MM.1S (cell line): ENCODE measurements at regions not wholly inside any gene's neighbourhood (a gene's known extent, or its start where the extent isn't known, plus 50 kb on each side); places are given as distances from the start of the nearest gene placed in this dataset.

ENCODE experiments used
- DNase-seq: peaks from one replicate; pipeline ENCODE4 v3.0.0-alpha.2; 2015
- H2AFZ ChIP-seq: fragments of 300-600 bp; sonication (generic); 2 replicates; pipeline ENCODE4 v1.6.0; 2016; ENCODE audit warnings: antibody characterized with exemption, low read length
- H3F3A ChIP-seq: fragments of 300-600 bp; sonication (generic); 2 replicates; pipeline ENCODE4 v1.6.1; 2016; ENCODE audit warnings: mild to moderate bottlenecking, antibody characterized with exemption, low read length, moderate library complexity, mixed read lengths; ENCODE audit not compliant: insufficient read depth
- H3K27ac ChIP-seq: fragments of 300-600 bp; sonication (generic); 2 replicates; pipeline ENCODE4 v1.5.1; 2016; ENCODE audit warnings: mild to moderate bottlenecking, low read length
- H3K27me3 ChIP-seq: fragments of 300-600 bp; sonication (generic); replicated peaks from 2 replicates; pipeline ENCODE4 v1.6.0; 2016; ENCODE audit warnings: low read length; ENCODE audit not compliant: insufficient read depth
- H3K36me3 ChIP-seq: fragments of 300-600 bp; sonication (generic); replicated peaks from 2 replicates; pipeline ENCODE4 v1.6.1; 2016; ENCODE audit warnings: mild to moderate bottlenecking, low read length, mixed read lengths; ENCODE audit not compliant: insufficient read depth
- H3K4me1 ChIP-seq: fragments of 300-600 bp; sonication (generic); 2 replicates; pipeline ENCODE4 v1.6.1; 2016; ENCODE audit warnings: low read length, mixed read lengths
- H3K4me2 ChIP-seq: fragments of 300-600 bp; sonication (generic); 2 replicates; pipeline ENCODE4 v1.6.0; 2016; ENCODE audit warnings: low read depth, low read length
- H3K4me3 ChIP-seq: fragments of 300-600 bp; sonication (generic); 2 replicates; pipeline ENCODE4 v1.5.1; 2016; ENCODE audit warnings: low read length, mixed read lengths
- H3K79me2 ChIP-seq: fragments of 300-600 bp; sonication (generic); 2 replicates; pipeline ENCODE4 v1.6.1; 2016; ENCODE audit warnings: mixed run types, low read length, mixed read lengths
- H3K9ac ChIP-seq: fragments of 300-600 bp; sonication (generic); 2 replicates; pipeline ENCODE4 v1.6.1; 2016; ENCODE audit warnings: low read length, mixed read lengths
- H3K9me2 ChIP-seq: fragments of 300-600 bp; sonication (generic); replicated peaks from 2 replicates; pipeline ENCODE4 v1.6.1; 2016; ENCODE audit warnings: mild to moderate bottlenecking, low read length, mixed read lengths; ENCODE audit not compliant: insufficient read depth
- H3K9me3 ChIP-seq: fragments of 300-600 bp; sonication (generic); replicated peaks from 2 replicates; pipeline ENCODE4 v1.6.1; 2016; ENCODE audit warnings: mild to moderate bottlenecking, low read length, mixed read lengths; ENCODE audit not compliant: insufficient read depth
- H4K20me1 ChIP-seq: fragments of 300-600 bp; sonication (generic); 2 replicates; pipeline ENCODE4 v1.6.1; 2016; ENCODE audit warnings: mild to moderate bottlenecking, low read length, moderate library complexity, mixed read lengths; ENCODE audit not compliant: insufficient read depth
- CTCF ChIP-seq: fragments of 300-600 bp; sonication (generic); IDR thresholded peaks from 2 replicates; pipeline ENCODE4 v1.5.1; 2016; ENCODE audit warnings: antibody characterized with exemption, low read length, mixed read lengths
- EZH2 ChIP-seq: fragments of 300-600 bp; sonication (generic); optimal IDR thresholded peaks from 2 replicates; pipeline ENCODE3; 2017; ENCODE audit warnings: low read depth, mild to moderate bottlenecking, antibody characterized with exemption, low read length, mixed read lengths
- EZH2phosphoT487 ChIP-seq: fragments of 300-600 bp; sonication (generic); IDR thresholded peaks from 2 replicates; pipeline ENCODE4 v1.6.1; 2018; ENCODE audit warnings: antibody characterized with exemption, low read length

GRCh38 chr6:105648276-105648675 lies 245.4 kb upstream of the PREP start:
- Histone ChIP-seq H2AFZ (no peak overlapping the region), H3K4me3 (no peak overlapping the region), H3K36me3 (no peaks in the 10 kb centered on the region), H3K4me1 (no peaks in the 10 kb centered on the region), H3K27ac (no peak overlapping the region), H3K79me2 (no peaks in the 10 kb centered on the region), H3K4me2 (no peak overlapping the region), H4K20me1 (no peaks in the 10 kb centered on the region), H3K27me3 (no peaks in the 10 kb centered on the region), H3F3A (no peaks in the 10 kb centered on the region), H3K9me2 (no peaks in the 10 kb centered on the region), H3K9me3 (no peaks in the 10 kb centered on the region), H3K9ac (no peak overlapping the region)
- no peak for DNase-seq
- no peak for TF ChIP-seq CTCF
- TF ChIP-seq EZH2 = no peak
- no peak for TF ChIP-seq EZH2phosphoT487

DNA sequence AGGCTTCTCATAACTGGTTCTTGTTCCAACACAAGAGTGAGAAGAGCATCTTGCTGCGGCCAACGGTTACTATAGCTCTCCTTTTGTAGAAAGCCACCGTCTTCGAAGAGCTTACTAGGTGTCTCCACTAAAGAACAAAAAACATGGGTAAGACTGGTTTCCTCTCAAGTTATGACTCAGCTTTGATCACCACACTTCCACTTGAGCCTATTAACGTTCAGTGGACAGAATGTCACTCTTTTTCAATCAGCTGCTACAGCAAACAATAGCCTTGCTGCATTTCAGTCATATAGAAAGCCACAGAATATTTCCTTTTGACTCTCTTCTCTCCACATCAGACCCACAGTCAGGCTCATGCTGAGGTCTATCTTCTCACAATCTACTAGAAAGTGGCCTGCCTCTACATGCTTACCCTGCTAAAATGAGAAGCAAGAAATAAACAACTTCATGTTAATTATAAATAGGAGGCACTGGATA lies 243.5 kb upstream of the PREP start:
- Histone ChIP-seq H4K20me1 (no peaks in the 10 kb centered on the region), H3K4me1 (no peaks in the 10 kb centered on the region), H3K27ac (no peak overlapping the region), H3K4me3 (no peak overlapping the region), H3K36me3 (no peaks in the 10 kb centered on the region), H2AFZ (no peak overlapping the region), H3K9me3 (no peaks in the 10 kb centered on the region), H3K9me2 (no peaks in the 10 kb centered on the region), H3K9ac (no peak overlapping the region), H3K79me2 (no peaks in the 10 kb centered on the region), H3K4me2 (no peak overlapping the region), H3K27me3 (no peaks in the 10 kb centered on the region), H3F3A (no peaks in the 10 kb centered on the region)
- peak; percentile 12 for DNase-seq
- no peak for TF ChIP-seq CTCF
- no peak for TF ChIP-seq EZH2phosphoT487
- TF ChIP-seq EZH2 = no peak

GRCh38 chr6:105645958-105646357 lies 243.1 kb upstream of the PREP start:
- H3K27me3 ChIP-seq = no peaks in the 10 kb centered on the region
- H3K36me3 ChIP-seq = no peaks in the 10 kb centered on the region
- H3K9ac ChIP-seq = no peak overlapping the region
- H3K9me2 ChIP-seq = no peaks in the 10 kb centered on the region
- no peaks in the 10 kb centered on the region for H3K9me3 ChIP-seq
- H3K4me3 ChIP-seq = no peak overlapping the region
- no peaks in the 10 kb centered on the region for H3F3A ChIP-seq
- no peak overlapping the region for H3K27ac ChIP-seq
- no peaks in the 10 kb centered on the region for H4K20me1 ChIP-seq
- no peak overlapping the region for H2AFZ ChIP-seq
- H3K79me2 ChIP-seq = no peaks in the 10 kb centered on the region
- no peaks in the 10 kb centered on the region for H3K4me1 ChIP-seq
- DNase-seq = no peak
- H3K4me2 ChIP-seq = no peak overlapping the region
- TF ChIP-seq EZH2phosphoT487 (no peak), EZH2 (no peak), CTCF (no peak)
